Embryonic facial prominence (tissue), 1 donor: ENCODE measurements at regions not wholly inside any gene's neighbourhood (a gene's known extent, or its start where the extent isn't known, plus 50 kb on each side); places are given as distances from the start of the nearest gene placed in this dataset.

Experiments
- DNase-seq: peaks from one replicate; pipeline ENCODE4 v3.0.0-alpha.2; 2016; ENCODE audit errors: extremely low spot score

DNA sequence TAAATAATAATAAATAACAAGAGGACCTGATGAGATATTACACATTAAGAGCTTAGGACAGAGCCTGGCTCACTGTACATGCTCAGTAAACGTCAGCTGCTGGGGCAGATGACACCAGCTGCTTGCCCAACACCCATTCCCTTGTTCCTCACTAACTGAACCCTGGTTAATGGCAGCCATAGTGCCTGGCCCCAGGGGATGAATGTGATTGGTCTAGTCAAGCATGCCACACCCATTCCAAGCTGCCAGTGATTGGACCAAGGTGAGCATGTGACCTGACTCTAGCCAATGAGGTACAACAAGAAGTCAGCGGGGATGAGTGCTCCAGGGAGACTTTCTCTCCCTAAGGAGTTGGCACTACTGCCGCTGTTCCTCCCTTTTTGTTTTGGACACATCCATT lies 85.1 kb upstream of the PTPN1 start:
- DNase-seq = no peak

DNA sequence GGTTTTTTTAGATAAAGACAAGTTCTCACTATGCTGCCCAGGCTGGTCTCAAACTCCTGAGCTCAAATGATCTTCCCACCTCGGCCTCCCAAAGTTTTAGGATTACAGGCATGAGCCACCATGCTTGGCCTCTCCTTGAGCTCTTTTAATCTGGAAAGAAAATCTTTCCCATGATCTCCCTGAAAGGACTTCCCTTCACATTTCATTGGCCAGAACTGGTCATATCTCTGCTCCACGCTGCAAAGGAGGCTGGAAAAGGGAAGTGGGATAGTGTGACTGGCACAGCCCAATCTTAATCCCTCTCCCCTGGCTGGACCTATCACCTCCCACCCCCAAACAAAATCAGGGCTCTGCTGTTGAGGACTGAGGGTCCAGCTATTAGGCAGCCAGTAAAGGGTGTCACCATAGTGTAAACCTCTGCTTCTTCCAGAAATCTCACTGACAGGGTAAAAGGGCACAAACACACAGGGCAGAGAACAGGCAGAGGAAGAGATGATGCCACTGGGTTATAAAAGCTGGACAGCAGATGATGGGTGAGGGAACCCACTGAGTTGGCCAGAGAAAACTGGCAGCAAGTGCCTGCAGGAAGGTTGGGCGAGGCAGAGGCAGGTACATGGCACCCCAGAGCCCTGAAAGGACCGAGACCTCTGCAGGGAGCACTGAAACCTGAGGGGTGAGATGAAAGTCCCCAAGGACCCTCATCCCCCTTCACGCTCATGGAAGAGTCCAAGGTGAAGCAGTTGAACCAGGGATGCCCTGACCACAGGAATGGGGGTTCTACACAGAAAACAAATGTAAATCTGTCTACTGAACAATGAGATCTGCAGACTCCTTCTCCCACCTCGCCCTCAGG lies 83.1 kb upstream of the PTPN1 start:
- no peak for DNase-seq

GRCh38 chr20:50427719-50428083 lies 82.5 kb upstream of the PTPN1 start:
- no peak for DNase-seq

DNA sequence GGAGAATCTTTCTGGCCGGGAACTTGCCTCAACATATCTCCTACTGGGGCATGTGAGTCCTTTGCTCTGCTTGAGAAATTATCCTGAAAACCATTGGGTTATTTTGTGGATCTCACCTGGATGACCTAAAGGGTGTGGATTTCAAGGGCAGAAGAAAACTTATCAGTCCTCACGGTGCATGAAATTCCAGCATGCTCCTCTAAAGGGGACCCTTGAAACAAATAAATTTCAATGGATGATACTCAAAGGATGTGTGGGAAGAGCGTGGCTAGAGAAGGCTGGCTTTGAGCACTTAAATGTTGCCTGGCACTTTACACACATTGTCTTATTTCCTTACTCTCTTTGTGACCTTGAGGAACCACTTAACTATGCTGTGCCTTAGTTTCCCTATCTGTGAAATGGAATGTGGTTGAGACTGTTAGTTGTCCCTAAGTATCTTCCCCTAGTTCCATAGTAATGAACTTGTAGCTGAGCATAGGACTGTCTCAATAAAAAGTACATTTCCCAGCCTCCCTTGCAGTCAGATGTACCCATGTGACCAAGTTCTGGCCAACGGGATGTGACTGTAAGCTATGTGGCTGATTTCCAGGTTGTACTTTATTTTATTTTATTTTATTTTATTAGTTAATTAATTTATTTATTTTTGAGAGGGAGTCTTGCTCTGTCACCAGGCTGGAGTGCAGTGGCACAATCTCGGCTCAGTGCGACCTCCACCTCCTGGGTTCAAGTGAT lies 81.9 kb upstream of the PTPN1 start:
- DNase-seq = no peak

- no peak for DNase-seq
These were observed 80.8 kb upstream of the PTPN1 start for GRCh38 chr20:50429412-50429811.

DNA sequence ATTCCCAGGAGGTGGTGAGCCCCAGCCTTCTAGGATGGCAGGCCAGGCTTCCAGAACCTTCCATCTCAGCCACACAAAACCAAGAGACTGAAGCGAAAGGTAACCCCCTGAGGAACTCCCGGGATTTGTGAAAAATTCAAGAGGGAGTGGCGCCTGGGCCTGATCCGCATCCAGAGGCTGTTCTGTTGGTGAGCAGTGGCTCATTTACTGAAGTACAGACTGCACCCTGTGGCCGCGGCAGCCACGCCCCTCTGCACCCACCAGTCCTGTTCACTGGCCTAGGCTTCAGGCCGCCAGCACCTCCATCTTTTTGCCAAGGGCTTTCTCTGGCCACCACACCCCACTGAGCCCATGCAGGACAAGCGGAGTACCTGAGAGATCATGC lies 79.1 kb upstream of the PTPN1 start:
- DNase-seq = no peak

DNA sequence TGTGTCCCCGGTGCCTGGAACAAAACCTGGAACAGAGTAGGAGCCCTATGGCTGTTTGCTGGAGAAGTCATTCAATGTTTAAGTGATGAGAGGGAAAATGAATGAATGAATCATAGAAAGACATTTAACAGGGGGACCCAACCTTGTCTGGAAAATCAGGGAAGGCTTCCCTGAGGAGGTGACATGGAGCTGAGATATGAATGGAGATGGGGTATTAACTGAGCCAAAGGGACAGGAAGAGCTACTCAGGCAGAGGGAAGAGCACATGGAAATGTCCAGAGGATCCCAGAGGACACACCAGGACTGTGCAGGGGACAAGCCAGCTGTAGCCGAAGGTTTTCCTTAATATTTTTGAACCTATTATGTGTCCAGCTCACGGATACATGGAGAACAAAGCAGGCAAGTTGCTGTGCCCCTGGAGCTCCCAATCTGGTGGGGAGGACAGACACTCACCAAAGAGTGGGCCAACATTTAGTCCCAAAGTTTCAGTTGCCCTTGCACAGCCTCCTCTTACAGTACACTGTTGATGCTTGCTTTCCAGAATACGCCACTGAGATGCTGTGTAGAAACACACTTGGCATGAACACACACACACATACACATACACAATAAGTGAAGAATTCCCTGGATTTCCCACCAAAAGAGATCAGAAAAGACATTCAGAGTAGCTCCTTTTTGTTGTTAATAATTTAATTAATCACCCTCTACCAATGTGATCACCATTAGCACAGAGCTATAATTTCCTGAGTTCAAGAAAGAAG lies 77.0 kb upstream of the PTPN1 start:
- no peak for DNase-seq

- DNase-seq = no peak
These were observed 75.9 kb upstream of the PTPN1 start for GRCh38 chr20:50434321-50434652.

DNA sequence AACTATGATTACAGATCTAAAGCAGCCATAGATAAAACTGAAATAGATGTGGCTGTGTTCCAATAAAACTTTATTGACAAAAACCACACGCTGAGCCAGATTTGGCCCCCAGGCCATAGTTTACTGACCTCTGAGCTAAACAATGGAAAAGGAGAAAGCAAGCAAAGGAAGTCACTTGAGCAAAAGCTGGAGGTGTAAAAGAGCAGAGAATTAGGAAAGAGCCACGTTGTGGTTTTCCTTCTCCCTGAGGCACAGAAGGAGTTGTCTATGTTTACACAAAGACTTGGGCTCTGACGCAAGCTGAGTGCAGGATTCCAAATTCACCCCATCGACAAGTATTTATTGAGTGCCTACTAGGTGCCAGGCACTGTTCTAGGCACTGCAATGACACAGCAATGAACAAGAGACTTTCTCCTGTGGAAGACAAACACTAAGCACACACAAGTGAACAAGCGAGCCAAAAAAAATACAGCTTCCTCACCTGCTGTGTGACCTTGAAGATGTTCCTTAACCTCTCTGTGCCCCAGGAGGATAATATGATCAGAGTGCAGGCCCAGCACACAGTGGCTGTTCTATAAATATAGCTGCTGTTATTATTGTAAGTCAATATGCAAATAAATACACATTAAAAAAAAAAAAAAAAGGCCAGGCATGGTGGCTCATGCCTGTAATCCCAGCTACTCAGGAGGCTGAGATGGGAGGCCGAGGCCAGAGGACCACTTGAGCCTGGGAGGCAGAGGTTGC lies 75.4 kb upstream of the PTPN1 start:
- no peak for DNase-seq

DNA sequence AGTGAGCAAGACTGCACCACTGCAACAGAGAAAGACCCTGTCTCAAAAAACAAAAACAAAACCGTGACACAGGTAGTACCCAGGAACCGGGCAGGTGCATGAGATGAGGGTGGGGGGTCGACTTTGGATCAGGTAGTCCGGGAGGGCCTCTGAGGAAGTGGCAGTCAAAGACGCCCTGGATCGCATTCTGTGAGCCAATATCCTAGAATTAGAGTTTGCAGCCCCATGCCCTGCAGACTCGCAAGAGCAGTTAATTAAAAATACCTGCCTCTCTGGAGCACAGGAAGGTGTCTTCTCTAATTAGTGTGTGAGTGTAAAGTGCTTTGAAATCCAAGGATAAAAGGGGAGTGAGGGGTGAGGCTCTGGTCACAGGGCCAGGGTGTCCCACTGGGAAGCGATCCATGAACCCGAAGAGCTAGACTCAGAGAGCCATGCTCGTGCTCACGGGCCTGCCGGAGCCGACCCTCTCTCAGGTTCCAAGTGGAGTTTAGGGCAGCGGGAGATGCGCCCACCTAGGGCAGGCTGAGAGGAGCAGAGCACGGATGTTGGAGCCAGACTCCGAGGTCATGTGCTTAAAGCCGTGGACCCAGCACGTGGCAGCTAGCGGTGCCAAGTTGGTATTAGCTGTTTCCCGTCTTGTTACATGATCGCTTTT lies 74.7 kb upstream of the PTPN1 start:
- no peak for DNase-seq

GRCh38 chr20:50436052-50436656 lies 74.0 kb upstream of the PTPN1 start:
- no peak for DNase-seq

- no peak for DNase-seq
These were observed 73.5 kb upstream of the PTPN1 start for GRCh38 chr20:50436696-50437095.

DNA sequence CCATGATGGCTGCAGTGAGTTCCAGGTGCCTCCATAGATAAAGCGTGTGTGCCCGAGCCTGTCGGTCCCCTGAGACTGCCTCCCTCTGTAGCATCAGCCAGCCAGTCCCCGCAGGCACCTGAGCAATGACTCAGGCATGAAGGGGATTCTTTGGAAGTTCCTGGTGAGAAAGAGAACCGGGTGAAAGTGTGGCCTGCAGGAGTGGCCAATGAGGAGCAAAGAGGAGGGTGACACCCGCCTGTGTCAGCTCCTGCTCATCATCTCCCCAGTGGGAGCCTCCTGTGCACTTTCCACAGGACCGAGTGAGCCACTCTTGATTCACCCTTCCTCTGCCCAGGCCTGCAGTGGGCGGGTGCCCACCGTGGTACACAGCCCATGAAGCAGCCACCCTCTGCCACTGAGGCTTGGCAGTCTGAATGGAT lies 71.2 kb upstream of the PTPN1 start:
- DNase-seq = no peak

DNA sequence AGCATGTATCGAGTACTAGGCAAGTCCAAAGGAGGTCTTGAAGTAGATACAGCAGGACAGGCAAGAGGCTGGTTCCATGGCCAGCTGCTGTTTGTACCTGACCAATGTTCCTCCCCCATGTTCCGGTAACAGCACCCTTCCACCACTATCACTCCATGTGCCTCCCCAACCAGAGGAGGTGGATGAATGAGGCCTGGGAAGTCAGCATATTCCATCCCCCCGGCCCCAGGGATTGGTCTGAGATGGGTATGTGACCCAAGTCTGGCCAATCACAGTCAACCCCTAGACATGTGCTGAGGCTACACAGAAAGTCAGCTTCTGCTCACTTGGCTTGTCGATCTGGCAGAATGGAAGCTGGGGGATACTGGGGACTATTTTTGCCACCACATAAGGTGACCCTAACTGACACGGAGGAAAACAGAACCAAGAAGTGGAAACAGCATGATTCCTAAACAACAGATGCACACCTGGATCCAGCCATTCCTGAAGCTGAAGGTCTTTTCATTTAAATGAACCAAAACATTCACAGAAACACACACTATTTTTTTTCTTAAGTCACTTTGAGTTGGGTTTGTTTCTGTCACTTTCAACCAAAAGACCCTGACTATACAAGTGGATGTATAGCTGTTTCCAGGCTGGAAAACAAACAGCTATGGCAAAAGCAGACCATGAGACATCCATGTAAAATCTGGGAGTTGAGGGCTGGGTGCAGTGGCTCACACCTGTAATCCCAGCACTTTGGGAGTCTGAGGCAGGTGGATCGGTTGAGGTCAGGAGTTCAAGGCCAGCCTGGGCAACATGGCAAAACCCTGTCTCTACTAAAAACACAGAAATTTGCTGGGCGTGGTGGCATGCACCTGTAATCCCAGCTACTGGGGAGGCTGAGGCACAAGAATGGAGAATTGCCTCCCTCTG lies 70.4 kb upstream of the PTPN1 start:
- no peak for DNase-seq

DNA sequence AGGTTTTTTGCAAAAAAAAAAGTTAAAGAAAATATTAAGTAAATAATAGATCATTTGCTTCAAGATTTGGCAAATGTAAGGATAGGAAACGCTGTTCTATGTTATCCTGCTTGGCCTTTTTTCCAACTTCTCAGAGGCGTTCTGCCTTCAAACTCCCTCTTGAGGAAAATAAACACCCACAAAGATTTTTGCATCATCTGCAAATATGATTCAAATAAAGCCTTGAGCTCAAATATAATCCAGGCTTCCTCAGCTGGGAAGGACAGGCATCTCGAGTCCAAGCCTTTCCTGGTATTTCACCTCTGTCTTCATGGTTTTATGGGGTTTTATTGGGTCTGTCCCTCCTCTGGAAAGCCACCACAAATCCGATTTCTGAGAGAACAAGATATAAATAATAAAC lies 67.7 kb upstream of the PTPN1 start:
- DNase-seq = no peak

DNA sequence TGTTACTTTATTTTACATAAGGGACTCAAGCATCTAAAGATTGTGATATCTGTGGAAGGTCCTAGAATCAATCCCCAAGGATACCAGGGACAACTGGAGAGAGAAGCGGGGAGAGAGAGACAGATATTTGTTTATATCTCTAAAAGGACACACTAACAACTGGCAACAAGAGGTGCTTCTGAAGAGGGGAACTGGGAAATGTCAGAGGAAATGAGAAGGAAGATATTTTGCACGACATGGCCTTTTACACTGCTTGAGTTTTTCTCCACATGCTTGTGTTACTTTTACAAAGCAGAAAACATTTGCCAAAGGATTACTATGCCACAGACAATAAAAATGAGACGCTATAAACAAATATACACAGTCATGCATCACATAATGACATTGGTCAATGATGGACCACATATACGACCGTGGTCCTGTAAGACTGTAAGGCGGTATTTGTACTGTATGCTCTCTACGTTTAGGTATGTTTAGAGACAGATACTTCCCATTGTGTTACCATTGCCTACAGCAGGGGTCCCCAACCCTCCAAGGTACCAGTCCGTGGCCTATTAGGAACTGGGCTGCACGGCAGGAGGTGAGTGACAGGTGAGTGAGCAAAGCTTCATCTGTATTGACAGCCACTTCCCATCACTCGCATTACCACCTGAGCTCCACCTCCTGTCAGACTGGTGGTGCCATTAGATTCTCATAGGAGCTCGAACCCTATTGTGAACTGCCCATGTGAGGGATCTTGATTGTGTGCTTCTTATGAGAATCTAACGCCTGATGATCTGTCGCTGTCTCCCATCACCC lies 64.6 kb upstream of the PTPN1 start:
- no peak for DNase-seq

- no peak for DNase-seq
These were observed 63.7 kb upstream of the PTPN1 start for GRCh38 chr20:50446351-50447101.

GRCh38 chr20:50447102-50447804 lies 62.9 kb upstream of the PTPN1 start:
- no peak for DNase-seq
